PC-9 (cell line): ENCODE measurements at regions not wholly inside any gene's neighbourhood (a gene's known extent, or its start where the extent isn't known, plus 50 kb on each side); places are given as distances from the start of the nearest gene placed in this dataset.

ENCODE experiments used
- EZH2 ChIP-seq: fragments of 200-600 bp; sonication (generic); IDR thresholded peaks from 2 replicates; pipeline ENCODE4 v1.8.0; 2017; ENCODE audit warnings: antibody characterized with exemption, low read depth
- TF ChIP-seq, protein P1 (sequence below): fragments of 200-600 bp; sonication (generic); conservative IDR thresholded peaks from 2 replicates; pipeline ENCODE4 v1.6.1; 2017; ENCODE audit warnings: mixed run types, antibody characterized with exemption, mild to moderate bottlenecking, moderate library complexity

GRCh38 chrX:30941898-30942297 lies 52.8 kb upstream of the TAB3 start:
- TF ChIP-seq, protein P1, sequence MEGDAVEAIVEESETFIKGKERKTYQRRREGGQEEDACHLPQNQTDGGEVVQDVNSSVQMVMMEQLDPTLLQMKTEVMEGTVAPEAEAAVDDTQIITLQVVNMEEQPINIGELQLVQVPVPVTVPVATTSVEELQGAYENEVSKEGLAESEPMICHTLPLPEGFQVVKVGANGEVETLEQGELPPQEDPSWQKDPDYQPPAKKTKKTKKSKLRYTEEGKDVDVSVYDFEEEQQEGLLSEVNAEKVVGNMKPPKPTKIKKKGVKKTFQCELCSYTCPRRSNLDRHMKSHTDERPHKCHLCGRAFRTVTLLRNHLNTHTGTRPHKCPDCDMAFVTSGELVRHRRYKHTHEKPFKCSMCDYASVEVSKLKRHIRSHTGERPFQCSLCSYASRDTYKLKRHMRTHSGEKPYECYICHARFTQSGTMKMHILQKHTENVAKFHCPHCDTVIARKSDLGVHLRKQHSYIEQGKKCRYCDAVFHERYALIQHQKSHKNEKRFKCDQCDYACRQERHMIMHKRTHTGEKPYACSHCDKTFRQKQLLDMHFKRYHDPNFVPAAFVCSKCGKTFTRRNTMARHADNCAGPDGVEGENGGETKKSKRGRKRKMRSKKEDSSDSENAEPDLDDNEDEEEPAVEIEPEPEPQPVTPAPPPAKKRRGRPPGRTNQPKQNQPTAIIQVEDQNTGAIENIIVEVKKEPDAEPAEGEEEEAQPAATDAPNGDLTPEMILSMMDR: no peak
- TF ChIP-seq EZH2: no peak
